RWPE2 (cell line): ENCODE measurements at regions not wholly inside any gene's neighbourhood (a gene's known extent, or its start where the extent isn't known, plus 50 kb on each side); places are given as distances from the start of the nearest gene placed in this dataset.

ENCODE experiments used
- ATAC-seq: fragments of 200-7000 bp; cut with Tn5 transposase; 3 replicates; pipeline ENCODE4 v1.9.1; 2021; ENCODE audit warnings: low read depth
- DNase-seq: peaks from one replicate; pipeline ENCODE4 v3.0.0-alpha.2; 2020; ENCODE audit warnings: low spot score
- H3K27ac ChIP-seq: fragments of 450-650 bp; 2 replicates; pipeline ENCODE4 v1.5.1; 2017; ENCODE audit warnings: mild to moderate bottlenecking; ENCODE audit not compliant: poor library complexity, severe bottlenecking
- H3K27me3 ChIP-seq: fragments of 250-450 bp; sonication (Bioruptor Pico); 2 replicates; pipeline ENCODE4 v1.5.1; 2021; ENCODE audit warnings: mild to moderate bottlenecking, moderate library complexity; ENCODE audit not compliant: insufficient read depth, poor library complexity, severe bottlenecking
- H3K36me3 ChIP-seq: fragments of 250-450 bp; sonication (Bioruptor Pico); 2 replicates; pipeline ENCODE4 v1.5.1; 2020; ENCODE audit warnings: low read depth, mild to moderate bottlenecking, moderate library complexity
- H3K4me1 ChIP-seq: fragments of 250-450 bp; sonication (Bioruptor Pico); 2 replicates; pipeline ENCODE4 v1.5.1; 2021; ENCODE audit warnings: mild to moderate bottlenecking, moderate library complexity; ENCODE audit not compliant: insufficient read depth, poor library complexity, severe bottlenecking
- H3K4me3 ChIP-seq: fragments of 250-450 bp; sonication (Bioruptor Pico); 2 replicates; pipeline ENCODE4 v1.5.1; 2021; ENCODE audit warnings: mild to moderate bottlenecking, moderate library complexity; ENCODE audit not compliant: severe bottlenecking
- H3K9me3 ChIP-seq: fragments of 250-450 bp; sonication (Bioruptor Pico); 2 replicates; pipeline ENCODE4 v1.5.1; 2021; ENCODE audit warnings: mild to moderate bottlenecking, moderate library complexity; ENCODE audit not compliant: severe bottlenecking
- TF ChIP-seq, protein P1 (sequence below): fragments of 450-650 bp; IDR thresholded peaks from one replicate; pipeline ENCODE4 v1.5.1; 2017; ENCODE audit warnings: mild to moderate bottlenecking, moderate library complexity; ENCODE audit not compliant: poor library complexity, severe bottlenecking

DNA sequence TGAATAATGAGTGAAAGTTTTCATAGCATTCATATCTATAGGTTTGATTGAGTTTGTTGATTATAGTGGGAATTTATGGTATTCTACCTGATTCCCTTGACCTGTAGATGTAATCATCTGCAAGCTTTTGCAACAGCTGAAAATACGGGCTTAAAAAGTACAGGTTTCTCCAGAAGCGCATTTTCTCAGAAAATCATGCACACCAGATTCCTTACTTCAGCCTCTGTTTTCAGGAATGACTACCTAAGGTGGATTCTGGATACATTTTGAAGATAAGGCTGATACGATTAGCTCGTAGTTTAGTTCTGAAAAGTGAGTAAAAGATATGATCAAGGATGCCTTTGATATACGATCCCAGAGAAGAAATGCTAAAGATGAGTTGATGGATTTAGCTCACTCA lies 694.8 kb upstream of the CDH10 start:
- Histone ChIP-seq H3K9me3 (no peaks in the 10 kb centered on the region), H3K4me3 (no peak overlapping the region), H3K4me1 (no peaks in the 10 kb centered on the region), H3K36me3 (no peaks in the 10 kb centered on the region), H3K27ac (no peak overlapping the region), H3K27me3 (no peaks in the 10 kb centered on the region)
- DNase-seq (no peak), ATAC-seq (no peak)
- TF ChIP-seq, protein P1, sequence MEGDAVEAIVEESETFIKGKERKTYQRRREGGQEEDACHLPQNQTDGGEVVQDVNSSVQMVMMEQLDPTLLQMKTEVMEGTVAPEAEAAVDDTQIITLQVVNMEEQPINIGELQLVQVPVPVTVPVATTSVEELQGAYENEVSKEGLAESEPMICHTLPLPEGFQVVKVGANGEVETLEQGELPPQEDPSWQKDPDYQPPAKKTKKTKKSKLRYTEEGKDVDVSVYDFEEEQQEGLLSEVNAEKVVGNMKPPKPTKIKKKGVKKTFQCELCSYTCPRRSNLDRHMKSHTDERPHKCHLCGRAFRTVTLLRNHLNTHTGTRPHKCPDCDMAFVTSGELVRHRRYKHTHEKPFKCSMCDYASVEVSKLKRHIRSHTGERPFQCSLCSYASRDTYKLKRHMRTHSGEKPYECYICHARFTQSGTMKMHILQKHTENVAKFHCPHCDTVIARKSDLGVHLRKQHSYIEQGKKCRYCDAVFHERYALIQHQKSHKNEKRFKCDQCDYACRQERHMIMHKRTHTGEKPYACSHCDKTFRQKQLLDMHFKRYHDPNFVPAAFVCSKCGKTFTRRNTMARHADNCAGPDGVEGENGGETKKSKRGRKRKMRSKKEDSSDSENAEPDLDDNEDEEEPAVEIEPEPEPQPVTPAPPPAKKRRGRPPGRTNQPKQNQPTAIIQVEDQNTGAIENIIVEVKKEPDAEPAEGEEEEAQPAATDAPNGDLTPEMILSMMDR = no peak

DNA sequence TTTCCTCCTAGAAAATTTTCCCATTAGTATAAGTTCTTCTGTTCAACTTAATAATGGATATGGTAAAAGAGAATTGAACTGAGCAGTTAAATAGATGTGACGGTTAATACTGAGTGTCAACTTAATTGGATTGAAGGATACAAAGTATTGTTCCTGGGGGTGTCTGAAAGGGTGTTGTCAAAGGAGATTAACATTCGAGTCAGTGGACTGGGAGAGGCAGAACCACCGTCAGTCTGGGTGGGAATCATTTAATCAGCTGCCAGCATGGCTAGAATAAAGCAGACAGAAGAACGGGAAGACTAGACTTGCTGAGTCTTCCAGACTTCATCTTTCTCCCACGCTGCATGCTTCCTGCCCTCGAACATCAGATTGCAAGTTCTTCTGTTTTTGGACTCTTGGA lies 689.6 kb upstream of the CDH10 start:
- TF ChIP-seq, protein P1 = no peak
- H3K36me3 ChIP-seq = no peaks in the 10 kb centered on the region
- no peaks in the 10 kb centered on the region for H3K27me3 ChIP-seq
- no peak for ATAC-seq
- no peak overlapping the region for H3K4me3 ChIP-seq
- peaks cover 4% of the 10 kb centered on the region for H3K4me1 ChIP-seq
- H3K9me3 ChIP-seq = no peaks in the 10 kb centered on the region
- DNase-seq = no peak
- no peak overlapping the region for H3K27ac ChIP-seq

GRCh38 chr5:25330721-25331120 lies 685.9 kb upstream of the CDH10 start:
- H3K27ac ChIP-seq = no peak overlapping the region
- no peak for ATAC-seq
- H3K4me3 ChIP-seq = no peak overlapping the region
- H3K27me3 ChIP-seq = no peaks in the 10 kb centered on the region
- TF ChIP-seq, protein P1 = no peak
- H3K9me3 ChIP-seq = no peaks in the 10 kb centered on the region
- DNase-seq = no peak
- no peaks in the 10 kb centered on the region for H3K36me3 ChIP-seq
- peaks cover 4% of the 10 kb centered on the region for H3K4me1 ChIP-seq

DNA sequence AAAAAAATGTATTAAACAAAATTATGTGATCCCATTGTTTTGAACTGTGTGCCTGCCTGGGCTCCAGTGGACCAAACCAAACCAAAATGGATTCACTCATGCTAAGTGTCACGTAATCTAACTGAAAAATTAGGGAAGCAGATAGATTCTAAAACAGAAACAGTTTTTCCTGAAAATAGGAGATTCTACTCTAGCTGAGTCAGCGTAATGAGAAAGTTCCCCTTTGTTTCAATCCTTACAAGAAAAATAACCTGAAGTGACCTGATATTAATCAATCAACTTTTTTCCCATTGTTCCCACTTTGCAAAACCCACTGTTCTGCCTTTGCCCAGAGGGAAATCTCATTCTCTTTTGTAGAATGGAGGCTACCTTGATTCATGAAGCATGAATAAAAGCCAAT lies 682.4 kb upstream of the CDH10 start:
- Histone ChIP-seq H3K9me3 (no peaks in the 10 kb centered on the region), H3K4me3 (no peak overlapping the region), H3K4me1 (no peaks in the 10 kb centered on the region), H3K27ac (no peak overlapping the region), H3K36me3 (no peaks in the 10 kb centered on the region), H3K27me3 (no peaks in the 10 kb centered on the region)
- TF ChIP-seq, protein P1 = no peak
- ATAC-seq (no peak), DNase-seq (no peak)

DNA sequence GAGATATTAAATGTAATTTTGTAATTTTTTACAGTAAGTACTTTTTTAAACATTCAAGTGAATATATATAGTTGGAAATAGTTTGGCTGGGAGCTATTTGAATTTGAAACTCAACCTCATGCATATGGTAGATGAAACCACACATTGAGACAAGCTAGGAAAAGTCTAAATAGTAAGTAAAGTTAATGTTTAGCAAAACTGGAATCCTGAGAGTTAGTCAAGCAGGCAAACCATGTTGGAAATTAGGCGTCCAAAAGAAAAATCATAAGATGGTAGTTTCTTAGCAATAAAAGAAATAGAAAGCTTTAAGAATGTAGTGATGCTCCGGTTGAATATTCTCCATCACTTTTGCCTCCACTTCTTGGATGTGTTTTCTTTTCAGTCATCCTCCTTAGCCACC lies 657.1 kb upstream of the CDH10 start:
- TF ChIP-seq, protein P1 = no peak
- H3K4me3 ChIP-seq = no peak overlapping the region
- no peak overlapping the region for H3K27ac ChIP-seq
- ATAC-seq (no peak), DNase-seq (no peak)
- H3K4me1 ChIP-seq = no peaks in the 10 kb centered on the region
- no peaks in the 10 kb centered on the region for H3K36me3 ChIP-seq
- H3K27me3 ChIP-seq = peaks cover 8% of the 10 kb centered on the region
- H3K9me3 ChIP-seq = no peaks in the 10 kb centered on the region
